ENCODE measurements at regions not wholly inside any gene's neighbourhood (a gene's known extent, or its start where the extent isn't known, plus 50 kb on each side); places are given as distances from the start of the nearest gene placed in this dataset.
"Not testable (repeated sequence)": the region's sequence is repeated elsewhere in the genome, so short reads cannot be mapped to it uniquely, and the experiment has no call there.

DNA sequence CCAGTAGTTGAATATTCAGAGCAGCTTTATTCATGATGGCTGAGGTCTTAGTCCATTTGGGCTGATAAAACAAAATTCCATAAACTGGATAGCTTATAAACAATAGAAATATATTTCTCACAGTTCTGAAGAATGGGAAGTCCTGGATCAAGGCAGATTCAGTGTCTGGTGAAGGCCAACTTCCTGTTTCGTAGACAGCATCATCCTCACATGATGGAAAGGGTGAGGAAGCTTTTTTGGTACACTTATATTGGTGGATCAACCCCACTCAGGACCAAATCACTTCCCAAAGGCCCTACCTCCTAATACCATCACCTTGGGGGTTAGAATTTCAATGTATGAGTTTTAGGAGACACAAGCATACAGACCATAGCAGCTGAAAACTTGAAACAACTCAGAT, 224.2 kb downstream of the CYB561 start:
- no peak for ATAC-seq (replicated peaks; ENCODE audit: extremely low read depth, poor library complexity, severe bottlenecking)
- H3K9me3 Mint-ChIP-seq, result peaks cover 4% of the 10 kb centered on the region
- no peaks in the 10 kb centered on the region for H3K4me1 Mint-ChIP-seq

DNA sequence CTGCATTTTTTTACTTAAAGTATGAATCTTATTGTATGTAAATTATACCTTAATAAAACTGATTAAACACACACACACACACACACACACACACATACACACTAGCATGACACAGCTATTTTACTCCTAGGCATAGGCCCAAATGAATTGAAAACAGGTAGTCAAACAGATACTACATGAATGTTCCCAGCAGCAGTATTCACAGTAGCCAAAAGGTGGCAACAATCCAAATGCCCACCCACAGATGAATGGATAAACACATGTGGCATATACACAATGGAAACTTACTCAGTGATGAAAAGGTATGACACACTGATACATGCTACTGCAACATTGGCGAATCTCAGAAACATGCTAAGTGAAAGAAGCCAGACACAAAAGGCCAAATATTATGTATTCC, 223.5 kb downstream of the CYB561 start:
- Mint-ChIP-seq H3K36me3 (ENCODE audit: insufficient read depth) (no peaks in the 10 kb centered on the region), H3K27me3 (no peaks in the 10 kb centered on the region), H3K4me1 (no peaks in the 10 kb centered on the region), H3K27ac (ENCODE audit: low read depth) (no peak overlapping the region), H3K4me3 (no peak overlapping the region), H3K9me3 (peaks cover 4% of the 10 kb centered on the region)
- ATAC-seq (replicated peaks; ENCODE audit: extremely low read depth, poor library complexity, severe bottlenecking) (no peak), DNase-seq (ENCODE audit: low spot score in 2 of 2) (no peak)

More for the DNA sequence above, 224.2 kb downstream of the CYB561 start:
- no peaks in the 10 kb centered on the region for H3K36me3 Mint-ChIP-seq (ENCODE audit: insufficient read depth)
- no peaks in the 10 kb centered on the region for H3K27me3 Mint-ChIP-seq
- DNase-seq (ENCODE audit: low spot score in 2 of 2), result no peak
- no peak overlapping the region for H3K4me3 Mint-ChIP-seq
- no peak overlapping the region for H3K27ac Mint-ChIP-seq (ENCODE audit: low read depth)

DNA sequence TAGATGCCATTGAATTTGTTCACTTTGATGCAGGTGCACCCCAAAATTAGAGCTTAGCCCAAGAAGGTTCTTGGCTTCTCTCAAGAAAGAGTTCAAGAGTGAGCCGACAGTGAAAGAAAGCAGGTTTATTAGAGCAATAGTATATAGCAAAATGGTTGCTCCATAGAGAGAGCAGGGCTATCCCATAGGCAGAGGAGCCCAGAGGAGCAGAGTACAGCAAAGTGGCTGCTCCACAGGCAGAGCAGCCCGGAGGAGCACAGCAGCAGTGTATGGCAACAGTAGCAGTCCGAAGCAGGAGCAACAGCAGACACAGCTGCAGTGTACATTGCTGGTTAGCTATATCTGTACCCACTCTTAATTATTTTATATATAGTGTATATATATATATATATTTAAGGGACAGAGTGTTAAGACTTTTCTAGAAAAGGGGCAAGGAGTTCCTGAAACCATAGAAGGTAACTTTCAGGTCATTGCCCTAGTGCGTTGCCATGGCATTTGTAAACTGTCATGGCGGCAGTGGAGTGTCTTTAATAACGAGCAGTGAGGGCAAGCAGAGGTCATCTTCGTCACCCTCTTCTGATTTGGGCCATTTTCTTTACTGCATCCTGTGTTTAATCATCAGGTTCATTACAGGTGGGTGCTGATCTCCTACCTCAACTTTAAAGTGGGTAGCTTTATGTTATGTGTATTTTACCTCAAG, 222.7 kb downstream of the CYB561 start:
- H3K4me3 Mint-ChIP-seq, result no peak overlapping the region
- no peak overlapping the region for H3K27ac Mint-ChIP-seq (ENCODE audit: low read depth)
- no peak for DNase-seq (ENCODE audit: low spot score in 2 of 2)
- peaks cover 4% of the 10 kb centered on the region for H3K9me3 Mint-ChIP-seq
- no peaks in the 10 kb centered on the region for H3K36me3 Mint-ChIP-seq (ENCODE audit: insufficient read depth)
- no peak for ATAC-seq (replicated peaks; ENCODE audit: extremely low read depth, poor library complexity, severe bottlenecking)
- no peaks in the 10 kb centered on the region for H3K27me3 Mint-ChIP-seq
- no peaks in the 10 kb centered on the region for H3K4me1 Mint-ChIP-seq

DNA sequence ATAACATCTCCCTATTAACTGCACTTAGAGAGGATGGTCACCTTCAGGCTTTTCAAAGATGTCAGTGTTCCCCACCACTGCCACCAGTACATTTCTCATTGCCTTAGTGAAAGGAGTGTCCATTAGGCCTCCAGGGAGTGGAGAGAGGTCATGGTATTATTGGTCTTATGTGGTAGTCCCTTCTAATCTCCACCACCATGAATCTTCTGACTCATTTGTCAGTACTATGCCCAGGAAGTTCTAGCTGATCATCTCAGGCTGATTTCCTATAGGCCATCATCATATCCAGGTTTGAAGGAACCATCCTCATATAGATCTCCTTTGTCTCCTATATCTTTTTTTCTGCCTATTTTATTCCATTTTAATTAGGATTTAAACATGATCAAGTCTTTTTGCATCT, 221.5 kb downstream of the CYB561 start:
- H3K4me1 Mint-ChIP-seq, result no peaks in the 10 kb centered on the region
- H3K36me3 Mint-ChIP-seq (ENCODE audit: insufficient read depth), result no peaks in the 10 kb centered on the region
- ATAC-seq (replicated peaks; ENCODE audit: extremely low read depth, poor library complexity, severe bottlenecking) (no peak), DNase-seq (ENCODE audit: low spot score in 2 of 2) (no peak)
- H3K27ac Mint-ChIP-seq (ENCODE audit: low read depth), result no peak overlapping the region
- peaks cover 4% of the 10 kb centered on the region for H3K9me3 Mint-ChIP-seq
- H3K4me3 Mint-ChIP-seq, result no peak overlapping the region
- H3K27me3 Mint-ChIP-seq, result no peaks in the 10 kb centered on the region

DNA sequence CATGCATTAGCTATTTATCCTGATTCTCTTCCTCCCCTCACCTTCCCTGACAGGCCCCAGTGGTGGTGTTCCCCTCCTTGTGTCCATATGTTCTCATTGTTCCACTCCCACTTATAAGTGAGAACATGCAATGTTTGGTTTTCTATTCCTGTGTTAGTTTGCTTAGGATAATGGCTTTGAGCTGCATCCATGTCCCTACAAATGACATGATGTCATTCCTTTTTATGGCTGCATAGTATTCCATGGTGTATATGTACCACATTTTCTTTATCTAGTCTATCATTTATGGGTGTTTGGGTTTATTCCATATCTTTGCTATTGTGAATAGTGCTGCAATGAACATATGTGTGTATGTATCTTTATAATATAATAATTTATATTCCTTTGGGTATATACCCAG, 219.4 kb downstream of the CYB561 start:
- Mint-ChIP-seq H3K27me3 (peaks cover 15% of the 10 kb centered on the region), H3K9me3 (peaks cover 20% of the 10 kb centered on the region)
- ATAC-seq (replicated peaks; ENCODE audit: extremely low read depth, poor library complexity, severe bottlenecking); H3K27ac Mint-ChIP-seq (ENCODE audit: low read depth); DNase-seq (ENCODE audit: low spot score in 2 of 2); H3K36me3 Mint-ChIP-seq (ENCODE audit: insufficient read depth); H3K4me1 Mint-ChIP-seq; H3K4me3 Mint-ChIP-seq: not testable (repeated sequence)

DNA sequence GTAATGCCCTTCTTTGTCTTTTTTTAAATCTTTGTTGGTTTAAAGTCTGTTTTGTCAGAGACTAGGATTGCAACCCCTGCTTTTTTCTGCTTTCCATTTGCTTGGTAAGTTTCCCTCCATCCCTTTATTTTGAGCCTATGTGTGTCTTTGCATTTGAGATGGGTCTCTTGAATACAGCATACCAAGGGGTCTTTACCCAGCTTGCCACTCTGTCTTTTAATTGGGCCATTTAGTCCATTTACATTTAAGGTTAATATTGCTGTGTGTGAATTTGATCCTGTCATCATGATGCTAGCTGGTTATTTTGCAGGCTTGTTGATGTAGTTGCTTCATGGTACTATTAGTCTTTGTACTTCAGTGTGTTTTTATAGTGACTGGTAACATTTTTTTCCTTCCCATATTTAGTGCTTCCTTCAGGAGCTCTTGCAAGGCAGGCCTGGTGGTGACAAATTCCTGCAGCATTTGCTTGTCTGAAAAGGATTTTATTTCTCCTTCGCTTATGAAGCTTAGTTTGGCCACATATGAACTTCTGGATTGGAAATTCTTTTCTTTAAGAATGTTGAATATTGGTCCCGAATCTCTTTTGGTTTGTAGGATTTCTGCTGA, 215.0 kb downstream of the CYB561 start:
- H3K9me3 Mint-ChIP-seq, result peaks cover 24% of the 10 kb centered on the region
- H3K4me1 Mint-ChIP-seq; ATAC-seq (replicated peaks; ENCODE audit: extremely low read depth, poor library complexity, severe bottlenecking); H3K27ac Mint-ChIP-seq (ENCODE audit: low read depth); H3K4me3 Mint-ChIP-seq; H3K36me3 Mint-ChIP-seq (ENCODE audit: insufficient read depth); DNase-seq (ENCODE audit: low spot score in 2 of 2): not testable (repeated sequence)
- peaks cover 15% of the 10 kb centered on the region for H3K27me3 Mint-ChIP-seq

DNA sequence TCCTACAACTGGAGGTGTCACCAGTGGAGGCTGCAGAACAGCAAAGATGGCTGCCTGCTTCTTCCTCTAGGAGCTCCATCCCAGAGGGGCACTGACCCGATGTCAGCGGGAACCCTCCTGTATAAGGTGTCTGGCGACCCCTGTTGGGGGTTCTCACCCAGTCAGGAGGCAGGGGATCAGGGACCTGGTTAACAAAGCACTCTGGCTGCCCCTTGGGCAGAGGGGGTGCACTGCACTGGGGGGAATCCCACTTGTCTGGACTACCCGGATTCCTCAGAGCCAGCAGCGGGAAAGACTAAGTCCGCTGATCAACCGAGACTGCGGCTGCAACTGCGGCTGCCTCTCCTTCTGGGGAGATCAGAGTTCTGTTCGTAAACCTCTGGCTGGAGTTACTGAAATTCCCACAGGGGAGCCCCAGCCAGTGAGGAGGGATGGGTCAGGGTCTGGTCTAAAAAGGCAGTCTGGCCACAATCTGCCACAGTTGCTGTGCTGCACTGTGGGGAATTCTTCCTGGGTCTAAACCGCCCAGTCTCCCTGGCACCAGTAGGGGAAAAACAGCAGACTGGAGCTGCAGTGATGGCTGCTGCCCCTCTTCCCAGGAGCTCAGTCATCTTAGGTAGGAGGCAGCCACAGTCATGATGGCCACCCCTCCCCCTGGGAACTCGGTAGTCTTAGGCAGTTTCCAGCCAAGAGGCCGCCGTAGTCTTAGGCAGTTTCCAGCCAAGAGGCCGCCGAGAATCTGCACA, 213.4 kb downstream of the CYB561 start:
- DNase-seq (ENCODE audit: low spot score in 2 of 2), result no peak
- Mint-ChIP-seq H3K27me3 (peaks cover 15% of the 10 kb centered on the region), H3K4me1 (no peaks in the 10 kb centered on the region), H3K9me3 (peaks cover 19% of the 10 kb centered on the region), H3K4me3 (no peak overlapping the region), H3K27ac (ENCODE audit: low read depth) (no peak overlapping the region), H3K36me3 (ENCODE audit: insufficient read depth) (no peaks in the 10 kb centered on the region)
- ATAC-seq (replicated peaks; ENCODE audit: extremely low read depth, poor library complexity, severe bottlenecking), result no peak

DNA sequence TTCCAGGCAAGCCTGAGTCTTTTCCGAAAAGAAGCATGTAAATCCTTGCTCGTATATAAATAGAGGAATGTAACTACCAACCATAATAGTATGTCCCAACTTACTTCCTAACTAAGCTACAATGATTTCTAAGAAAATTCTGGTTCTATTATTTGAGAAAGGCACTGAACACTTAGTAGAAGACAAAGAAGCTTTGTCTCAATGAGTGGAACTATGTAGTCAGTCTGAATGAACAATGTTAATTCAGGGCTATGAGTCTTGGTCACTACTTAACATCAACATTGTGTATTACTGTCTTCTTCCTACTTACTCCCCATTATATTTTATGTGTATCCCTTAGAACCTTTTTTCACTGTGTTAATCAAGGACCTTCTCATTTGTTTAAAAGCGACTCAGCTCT, 206.0 kb downstream of the CYB561 start:
- H3K4me1 Mint-ChIP-seq, result no peaks in the 10 kb centered on the region
- H3K27me3 Mint-ChIP-seq, result no peaks in the 10 kb centered on the region
- ATAC-seq (replicated peaks; ENCODE audit: extremely low read depth, poor library complexity, severe bottlenecking), result no peak
- H3K9me3 Mint-ChIP-seq, result no peaks in the 10 kb centered on the region
- no peak overlapping the region for H3K4me3 Mint-ChIP-seq
- H3K36me3 Mint-ChIP-seq (ENCODE audit: insufficient read depth), result no peaks in the 10 kb centered on the region
- H3K27ac Mint-ChIP-seq (ENCODE audit: low read depth), result no peak overlapping the region
- DNase-seq (ENCODE audit: low spot score in 2 of 2), result no peak

DNA sequence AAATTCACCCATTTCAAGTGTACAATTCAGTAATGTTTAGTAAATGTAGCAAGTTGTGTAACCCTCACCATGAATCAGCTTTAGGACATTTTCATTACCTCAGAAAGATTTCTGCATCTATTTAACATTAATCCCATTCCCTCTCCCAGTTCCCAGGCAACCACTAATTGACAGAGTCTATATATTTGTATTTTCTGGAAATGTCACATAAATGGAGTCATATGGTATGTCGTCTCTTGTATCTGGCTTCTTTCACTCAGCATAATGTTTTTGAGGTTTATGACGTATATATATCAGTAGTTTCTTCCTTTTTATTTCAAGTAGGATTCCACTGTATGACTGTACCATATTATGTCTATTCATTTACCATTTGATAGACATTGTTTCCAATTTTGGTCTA, 199.8 kb downstream of the CYB561 start:
- ATAC-seq (replicated peaks; ENCODE audit: extremely low read depth, poor library complexity, severe bottlenecking), result no peak
- H3K4me3 Mint-ChIP-seq, result no peak overlapping the region
- H3K27ac Mint-ChIP-seq (ENCODE audit: low read depth), result no peak overlapping the region
- no peaks in the 10 kb centered on the region for H3K36me3 Mint-ChIP-seq (ENCODE audit: insufficient read depth)
- no peak for DNase-seq (ENCODE audit: low spot score in 2 of 2)
- H3K4me1 Mint-ChIP-seq, result no peaks in the 10 kb centered on the region
- no peaks in the 10 kb centered on the region for H3K27me3 Mint-ChIP-seq
- H3K9me3 Mint-ChIP-seq, result no peaks in the 10 kb centered on the region

DNA sequence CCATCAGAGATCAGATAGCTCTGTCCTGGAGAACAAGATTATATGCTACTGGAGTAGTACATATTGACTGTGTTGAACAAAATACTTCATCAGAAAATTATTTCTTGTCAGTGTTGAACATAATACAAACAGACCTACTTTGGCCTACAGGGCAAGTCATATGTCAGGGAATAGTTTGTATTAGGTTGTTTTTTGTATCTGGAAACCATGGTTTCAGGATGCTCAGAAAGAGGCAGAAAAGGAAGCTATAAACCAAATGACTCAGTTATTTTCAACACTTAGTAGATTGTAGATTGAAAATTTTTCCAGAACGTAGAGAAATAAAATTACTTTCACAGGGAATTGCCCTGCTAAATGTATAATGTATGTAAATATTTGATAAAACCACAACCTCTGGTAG, 198.4 kb downstream of the CYB561 start:
- no peaks in the 10 kb centered on the region for H3K9me3 Mint-ChIP-seq

DNA sequence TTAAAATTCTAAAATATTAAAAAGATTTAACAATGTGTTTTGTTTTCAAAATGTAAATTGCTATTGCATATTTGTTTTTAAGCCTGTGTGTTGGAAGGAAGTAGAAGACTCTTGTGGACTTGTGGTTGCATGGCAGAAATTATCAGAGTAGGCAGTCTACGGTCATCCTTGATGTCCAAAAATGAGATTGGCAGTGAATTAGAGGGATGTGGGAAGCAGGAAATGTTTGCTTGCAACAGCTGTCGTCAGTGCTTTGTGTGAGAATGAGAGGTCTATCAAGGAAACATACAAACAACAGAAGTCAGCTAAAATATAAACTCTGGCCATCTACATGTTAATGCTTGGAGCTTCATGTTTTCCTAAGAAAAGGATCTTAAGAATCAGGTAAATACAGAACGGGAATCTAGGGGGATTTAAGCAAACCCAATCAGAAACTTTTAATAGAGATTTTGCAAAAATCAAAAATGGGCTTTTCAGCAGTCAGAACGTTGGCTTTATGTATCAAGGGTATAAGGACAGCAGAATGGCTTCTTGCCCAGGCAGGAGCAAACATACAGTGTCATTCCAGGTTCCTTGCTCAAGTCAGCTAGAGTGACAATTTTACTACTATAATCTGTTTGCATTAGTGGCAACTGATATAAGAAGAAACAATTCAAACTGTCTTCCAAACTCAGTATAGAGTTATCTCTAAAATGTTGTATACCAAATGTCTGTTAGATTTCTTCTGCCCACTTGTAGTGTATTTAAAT, 196.7 kb downstream of the CYB561 start:
- H3K4me1 Mint-ChIP-seq, result no peaks in the 10 kb centered on the region
- H3K9me3 Mint-ChIP-seq, result no peaks in the 10 kb centered on the region
- ATAC-seq (replicated peaks; ENCODE audit: extremely low read depth, poor library complexity, severe bottlenecking) (no peak), DNase-seq (ENCODE audit: low spot score in 2 of 2) (no peak)
- no peak overlapping the region for H3K4me3 Mint-ChIP-seq
- peaks cover 2% of the 10 kb centered on the region for H3K27me3 Mint-ChIP-seq
- H3K27ac Mint-ChIP-seq (ENCODE audit: low read depth), result no peak overlapping the region
- H3K36me3 Mint-ChIP-seq (ENCODE audit: insufficient read depth), result no peaks in the 10 kb centered on the region

More for the DNA sequence above, 198.4 kb downstream of the CYB561 start:
- Mint-ChIP-seq H3K4me3 (no peak overlapping the region), H3K36me3 (ENCODE audit: insufficient read depth) (no peaks in the 10 kb centered on the region), H3K27me3 (no peaks in the 10 kb centered on the region), H3K4me1 (no peaks in the 10 kb centered on the region), H3K27ac (ENCODE audit: low read depth) (no peak overlapping the region)
- DNase-seq (ENCODE audit: low spot score in 2 of 2) (no peak), ATAC-seq (replicated peaks; ENCODE audit: extremely low read depth, poor library complexity, severe bottlenecking) (no peak)

DNA sequence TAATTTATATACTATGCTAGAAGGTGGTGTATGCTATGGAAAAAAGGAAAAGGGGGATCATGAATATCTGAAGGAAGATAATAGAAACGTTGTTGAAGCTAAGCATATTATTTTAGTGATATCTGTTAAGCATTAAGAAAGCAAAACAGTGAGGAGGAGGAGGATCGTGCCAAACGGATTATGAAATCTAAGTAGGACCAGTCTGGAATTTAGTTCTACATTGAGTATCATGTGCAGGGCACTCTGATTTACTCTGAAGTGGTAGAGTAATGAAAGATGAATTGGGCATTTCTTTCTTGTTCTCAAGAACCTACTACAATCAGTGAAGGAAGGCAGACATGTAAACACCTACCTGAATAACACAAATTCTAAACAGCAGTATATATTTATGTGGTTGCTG, 195.3 kb downstream of the CYB561 start:
- H3K27me3 Mint-ChIP-seq, result peaks cover 16% of the 10 kb centered on the region
- no peaks in the 10 kb centered on the region for H3K4me1 Mint-ChIP-seq
- H3K4me3 Mint-ChIP-seq, result no peak overlapping the region
- H3K27ac Mint-ChIP-seq (ENCODE audit: low read depth), result no peak overlapping the region
- no peaks in the 10 kb centered on the region for H3K9me3 Mint-ChIP-seq
- H3K36me3 Mint-ChIP-seq (ENCODE audit: insufficient read depth), result peaks cover 2% of the 10 kb centered on the region
- no peak for ATAC-seq (replicated peaks; ENCODE audit: extremely low read depth, poor library complexity, severe bottlenecking)
- no peak for DNase-seq (ENCODE audit: low spot score in 2 of 2)
